Parathyroid adenoma (tissue), 2 donors: ENCODE measurements at regions not wholly inside any gene's neighbourhood (a gene's known extent, or its start where the extent isn't known, plus 50 kb on each side); places are given as distances from the start of the nearest gene placed in this dataset.
"Not testable (repeated sequence)": the region's sequence is repeated elsewhere in the genome, so short reads cannot be mapped to it uniquely, and the experiment has no call there.

Source experiments
- H2AFZ ChIP-seq: fragments of 300-600 bp; sonication (generic); one replicate; pipeline ENCODE4 v1.7.0; 2017; ENCODE audit warnings: antibody characterized with exemption, mild to moderate bottlenecking
- H3K27ac ChIP-seq: fragments of 300-600 bp; sonication (generic); one replicate; pipeline ENCODE4 v1.7.0; 2017
- H3K27me3 ChIP-seq: fragments of 300-600 bp; sonication (generic); one replicate; pipeline ENCODE4 v1.7.0; 2017; ENCODE audit warnings: low read length; ENCODE audit not compliant: control insufficient read depth, insufficient read depth
- H3K36me3 ChIP-seq: fragments of 300-600 bp; sonication (generic); one replicate; pipeline ENCODE4 v1.7.0; 2017; ENCODE audit warnings: low read length; ENCODE audit not compliant: control insufficient read depth, insufficient read depth
- H3K4me1 ChIP-seq: fragments of 300-600 bp; sonication (generic); one replicate; pipeline ENCODE4 v1.7.0; 2017; ENCODE audit warnings: control low read depth
- H3K4me2 ChIP-seq: fragments of 300-600 bp; sonication (generic); one replicate; pipeline ENCODE4 v1.7.0; 2017; ENCODE audit warnings: low read length
- H3K4me3 ChIP-seq: fragments of 300-600 bp; sonication (generic); one replicate; pipeline ENCODE4 v1.7.0; 2017; ENCODE audit warnings: low read depth, low read length
- H3K79me2 ChIP-seq: fragments of 300-600 bp; sonication (generic); one replicate; pipeline ENCODE4 v1.7.0; 2017; ENCODE audit warnings: control low read depth
- H3K9ac ChIP-seq: fragments of 300-600 bp; sonication (generic); one replicate; pipeline ENCODE4 v1.7.0; 2017; ENCODE audit warnings: mild to moderate bottlenecking
- H3K9me3 ChIP-seq: fragments of 300-600 bp; sonication (generic); one replicate; pipeline ENCODE4 v1.7.0; 2017; ENCODE audit warnings: low read length; ENCODE audit not compliant: control insufficient read depth
- CTCF ChIP-seq: fragments of 300-600 bp; sonication (generic); IDR thresholded peaks from one replicate; pipeline ENCODE4 v1.7.0; 2017; ENCODE audit warnings: antibody characterized with exemption, mild to moderate bottlenecking
- donor health status: primary hyperparathyroidism.

DNA sequence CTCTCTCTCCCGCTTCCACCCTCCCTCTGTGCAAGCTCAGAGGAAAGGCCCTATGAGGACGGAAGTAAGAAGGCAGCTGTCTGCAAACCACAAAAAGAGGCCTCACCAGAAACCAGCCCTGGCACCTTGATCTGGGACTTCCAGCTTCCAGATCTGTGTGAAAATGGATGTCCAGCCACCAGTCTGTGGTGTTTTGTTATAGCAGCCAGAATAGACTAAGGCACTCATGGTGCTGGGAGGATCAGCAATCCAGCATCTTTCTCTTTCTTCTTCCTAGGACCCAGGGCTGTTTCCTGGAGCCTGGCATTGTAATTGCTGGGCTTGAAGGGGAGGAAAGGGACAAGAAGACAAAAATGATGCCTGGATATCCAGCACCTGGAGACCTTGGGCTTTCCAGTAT, 122.5 kb downstream of the SOCS6 start:
- Histone ChIP-seq H3K4me3 (no peak overlapping the region), H3K4me2 (no peak overlapping the region), H3K27me3 (no peaks in the 10 kb centered on the region), H3K9me3 (no peaks in the 10 kb centered on the region), H3K36me3 (no peaks in the 10 kb centered on the region), H2AFZ (no peak overlapping the region), H3K27ac (no peak overlapping the region), H3K79me2 (no peaks in the 10 kb centered on the region), H3K4me1 (no peaks in the 10 kb centered on the region), H3K9ac (no peak overlapping the region)
- TF ChIP-seq CTCF = no peak

GRCh38 chr18:70405052-70405451, 116.2 kb downstream of the SOCS6 start:
- no peak for TF ChIP-seq CTCF
- Histone ChIP-seq H3K9me3 (no peaks in the 10 kb centered on the region), H3K9ac (no peak overlapping the region), H3K4me1 (no peaks in the 10 kb centered on the region), H3K4me2 (no peak overlapping the region), H3K4me3 (no peak overlapping the region), H3K27me3 (no peaks in the 10 kb centered on the region), H3K36me3 (no peaks in the 10 kb centered on the region), H2AFZ (no peak overlapping the region), H3K27ac (no peak overlapping the region), H3K79me2 (no peaks in the 10 kb centered on the region)

DNA sequence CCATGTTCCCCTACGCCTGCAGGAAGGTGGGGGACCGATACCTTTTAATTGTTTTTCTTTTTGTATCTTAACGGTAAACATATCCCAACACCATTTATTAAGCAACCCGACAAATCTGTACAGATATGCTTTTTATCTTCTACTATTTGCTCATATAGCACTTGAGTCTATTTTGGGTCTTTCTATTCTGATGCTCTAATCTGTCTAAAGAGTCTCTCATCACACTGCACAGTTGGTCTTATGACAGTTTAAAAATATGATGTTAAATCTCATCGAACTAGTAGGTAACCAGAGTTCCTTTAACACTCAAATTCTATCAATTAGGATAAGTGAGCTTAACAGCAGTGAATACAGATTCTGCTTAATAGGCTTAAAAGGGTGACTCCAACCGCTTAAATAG, 111.6 kb downstream of the SOCS6 start:
- no peak overlapping the region for H3K9ac ChIP-seq
- H2AFZ ChIP-seq = no peak overlapping the region
- no peaks in the 10 kb centered on the region for H3K79me2 ChIP-seq
- H3K27ac ChIP-seq = no peak overlapping the region
- H3K27me3 ChIP-seq = no peaks in the 10 kb centered on the region
- no peaks in the 10 kb centered on the region for H3K9me3 ChIP-seq
- no peak overlapping the region for H3K4me2 ChIP-seq
- H3K36me3 ChIP-seq = no peaks in the 10 kb centered on the region
- no peaks in the 10 kb centered on the region for H3K4me1 ChIP-seq
- no peak for TF ChIP-seq CTCF
- H3K4me3 ChIP-seq = no peak overlapping the region

- H3K79me2 ChIP-seq = no peaks in the 10 kb centered on the region
- no peak overlapping the region for H3K4me2 ChIP-seq
- H3K4me1 ChIP-seq = no peaks in the 10 kb centered on the region
- no peak for TF ChIP-seq CTCF
- no peaks in the 10 kb centered on the region for H3K27me3 ChIP-seq
- no peaks in the 10 kb centered on the region for H3K36me3 ChIP-seq
- no peak overlapping the region for H3K9ac ChIP-seq
- no peak overlapping the region for H3K4me3 ChIP-seq
- H3K27ac ChIP-seq = no peak overlapping the region
- H2AFZ ChIP-seq = no peak overlapping the region
- H3K9me3 ChIP-seq = no peaks in the 10 kb centered on the region
These were observed 109.2 kb downstream of the SOCS6 start for GRCh38 chr18:70398076-70398475.

GRCh38 chr18:70397259-70397925, 108.5 kb downstream of the SOCS6 start:
- H3K4me2 ChIP-seq = no peak overlapping the region
- H3K27ac ChIP-seq = no peak overlapping the region
- H2AFZ ChIP-seq = no peak overlapping the region
- TF ChIP-seq CTCF = no peak
- no peaks in the 10 kb centered on the region for H3K9me3 ChIP-seq
- H3K27me3 ChIP-seq = no peaks in the 10 kb centered on the region
- no peaks in the 10 kb centered on the region for H3K36me3 ChIP-seq
- H3K79me2 ChIP-seq = no peaks in the 10 kb centered on the region
- H3K9ac ChIP-seq = no peak overlapping the region
- no peak overlapping the region for H3K4me3 ChIP-seq
- H3K4me1 ChIP-seq = no peaks in the 10 kb centered on the region

DNA sequence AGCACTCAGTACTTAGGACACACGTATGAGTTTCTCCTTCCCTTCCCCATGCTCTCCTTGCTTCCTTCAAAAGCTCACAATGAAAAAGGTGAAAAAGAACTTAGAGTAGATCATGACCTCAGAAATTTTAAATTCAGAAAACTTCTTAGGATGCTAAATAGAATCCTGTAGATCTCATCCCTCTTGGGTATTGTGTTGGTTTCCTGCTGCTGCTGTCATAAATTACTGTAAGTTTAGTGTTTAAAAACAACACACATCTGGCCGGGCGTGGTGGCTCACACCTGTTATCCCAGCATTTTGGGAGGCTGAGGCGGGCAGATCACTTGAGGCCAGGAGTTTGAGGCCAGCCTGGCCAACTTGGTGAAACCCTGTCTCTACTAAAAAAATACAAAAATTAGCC, 106.9 kb downstream of the SOCS6 start:
- not testable (repeated sequence) for H3K4me3 ChIP-seq, H3K9ac ChIP-seq, H3K36me3 ChIP-seq, H3K4me1 ChIP-seq, H2AFZ ChIP-seq, H3K9me3 ChIP-seq, H3K27ac ChIP-seq, H3K27me3 ChIP-seq, H3K4me2 ChIP-seq, H3K79me2 ChIP-seq
